Fibroblast of pulmonary artery (primary cell): ENCODE measurements at regions not wholly inside any gene's neighbourhood (a gene's known extent, or its start where the extent isn't known, plus 50 kb on each side); places are given as distances from the start of the nearest gene placed in this dataset.
"Not testable (repeated sequence)": the region's sequence is repeated elsewhere in the genome, so short reads cannot be mapped to it uniquely, and the experiment has no call there.

Experiments used
- DNase-seq: peaks from one replicate; pipeline ENCODE4 v3.0.0-alpha.2; 2010; ENCODE audit warnings: low read depth
- H3K4me3 ChIP-seq: replicated peaks from 2 replicates; pipeline ENCODE4 v1.5.1; 2011; ENCODE audit warnings: low read depth, mild to moderate bottlenecking, control low read depth, low read length, moderate library complexity
- CTCF ChIP-seq: IDR thresholded peaks from 2 replicates; pipeline ENCODE4 v1.5.1; 2011; ENCODE audit warnings: mild to moderate bottlenecking, control low read depth, low read length, inconsistent platforms; ENCODE audit errors: missing control alignments

GRCh38 chr5:136446565-136446964, 81.2 kb upstream of the TRPC7 start:
- no peak overlapping the region for H3K4me3 ChIP-seq
- DNase-seq: no peak
- no peak for TF ChIP-seq CTCF

GRCh38 chr5:136444099-136444498, 78.8 kb upstream of the TRPC7 start:
- H3K4me3 ChIP-seq, DNase-seq: not testable (repeated sequence)

- no peak overlapping the region for H3K4me3 ChIP-seq
- no peak for DNase-seq
- no peak for TF ChIP-seq CTCF
These were observed 74.0 kb upstream of the TRPC7 start for GRCh38 chr5:136439367-136439766.

GRCh38 chr5:136435946-136436543, 70.7 kb upstream of the TRPC7 start:
- H3K4me3 ChIP-seq: no peak overlapping the region
- DNase-seq: peak; percentile 31
- no peak for TF ChIP-seq CTCF

GRCh38 chr5:136434795-136435194, 69.5 kb upstream of the TRPC7 start:
- TF ChIP-seq CTCF: no peak
- no peak overlapping the region for H3K4me3 ChIP-seq
- DNase-seq: no peak

- no peak for DNase-seq
- no peak overlapping the region for H3K4me3 ChIP-seq
- TF ChIP-seq CTCF: no peak
These were observed 67.4 kb upstream of the TRPC7 start for GRCh38 chr5:136432705-136433104.

- no peak for DNase-seq
- TF ChIP-seq CTCF: no peak
- H3K4me3 ChIP-seq: no peak overlapping the region
These were observed 64.7 kb upstream of the TRPC7 start for GRCh38 chr5:136430081-136430480.
